AG04449 (cell line): ENCODE measurements at regions not wholly inside any gene's neighbourhood (a gene's known extent, or its start where the extent isn't known, plus 50 kb on each side); places are given as distances from the start of the nearest gene placed in this dataset.

Source experiments
- CTCF ChIA-PET: fragments of 350-600 bp; formaldehyde crosslinking; extraction: SDS; loops from one replicate; lab custom pipeline; 2021; ENCODE audit warnings: antibody characterized with exemption; lab: Yijun Ruan, JAX
- POLR2A ChIA-PET: fragments of 400-600, 350-600 bp; formaldehyde crosslinking; extraction: SDS; loops from one replicate; lab custom pipeline; 2020; ENCODE audit warnings: antibody characterized with exemption, inconsistent platforms; lab: Yijun Ruan, JAX
- DNase-seq: peaks from one replicate; pipeline ENCODE4 v3.0.0-alpha.2; 2010; ENCODE audit warnings: low read depth, low spot score
- H3K4me3 ChIP-seq: 2 replicates; pipeline ENCODE4 v1.5.1; 2011; ENCODE audit warnings: low read depth, mild to moderate bottlenecking, control low read depth, low read length
- CTCF ChIP-seq: IDR thresholded peaks from one replicate; pipeline ENCODE4 v1.5.1; 2011; ENCODE audit warnings: mild to moderate bottlenecking, moderate library complexity, low read length, control low read depth, inconsistent platforms; ENCODE audit not compliant: insufficient read depth; ENCODE audit errors: missing control alignments

GRCh38 chr11:32280339-32280738 is 155.0 kb downstream of the WT1 start:
- ChIA-PET CTCF (interaction anchor here (1.5 kb wide), 1 partner anchor 15 kb away, joined by 4 read pairs; no protein-coding TSS in a partner anchor), POLR2A (no interaction called here)
- no peak for DNase-seq
- H3K4me3 ChIP-seq = no peak overlapping the region
- TF ChIP-seq CTCF = no peak

GRCh38 chr11:32288276-32288675 is 147.1 kb downstream of the WT1 start:
- no peak overlapping the region for H3K4me3 ChIP-seq
- ChIA-PET CTCF (interaction anchor here (1.8 kb wide), 2 partner anchors 9 to 35 kb away, joined by 6 to 7 read pairs; no protein-coding TSS in a partner anchor), POLR2A (no interaction called here)
- TF ChIP-seq CTCF = no peak
- no peak for DNase-seq

GRCh38 chr11:32289701-32290100 is 145.6 kb downstream of the WT1 start:
- POLR2A ChIA-PET = no interaction called here

GRCh38 chr11:32290783-32291182 is 144.6 kb downstream of the WT1 start:
- no peak for DNase-seq
- ChIA-PET POLR2A (no interaction called here), CTCF (interaction anchor here (1.0 to 1.6 kb wide), 2 partner anchors 8 to 14 kb away, joined by 3 read pairs; no protein-coding TSS in a partner anchor)
- no peak overlapping the region for H3K4me3 ChIP-seq
- no peak for TF ChIP-seq CTCF

More at GRCh38 chr11:32289701-32290100, 145.6 kb downstream of the WT1 start:
- TF ChIP-seq CTCF = no peak
- no peak for DNase-seq
- H3K4me3 ChIP-seq = no peak overlapping the region
- CTCF ChIA-PET = interaction anchor here (1.0 to 1.8 kb wide), 3 partner anchors 8 to 34 kb away, joined by 3 to 7 read pairs (median 6); no protein-coding TSS in a partner anchor

- no peak for DNase-seq
Measured at GRCh38 chr11:32297611-32298011, 137.7 kb downstream of the WT1 start.

GRCh38 chr11:32302826-32303225 is 132.5 kb downstream of the WT1 start:
- CTCF ChIA-PET = interaction anchor here (0.5 to 1.2 kb wide), 3 partner anchors 11 to 476 kb away, joined by 3 to 6 read pairs (median 4); no protein-coding TSS in a partner anchor
- no peak for TF ChIP-seq CTCF
- POLR2A ChIA-PET = no interaction called here
- DNase-seq = no peak
- no peak overlapping the region for H3K4me3 ChIP-seq

More at GRCh38 chr11:32297611-32298011, 137.7 kb downstream of the WT1 start:
- POLR2A ChIA-PET = interaction anchor here (0.6 kb wide), 1 partner anchor 928 kb away, joined by 3 read pairs; the partner anchor contains the start of genes DCDC1 and DNAJC24
- H3K4me3 ChIP-seq = no peak overlapping the region
- CTCF ChIA-PET = interaction anchor here (0.6 to 3.6 kb wide), 15 partner anchors 9 to 1193 kb away, joined by 3 to 17 read pairs (median 4); no protein-coding TSS in a partner anchor
- TF ChIP-seq CTCF = no peak
